Colonic mucosa (tissue), 4 donors: ENCODE measurements at regions not wholly inside any gene's neighbourhood (a gene's known extent, or its start where the extent isn't known, plus 50 kb on each side); places are given as distances from the start of the nearest gene placed in this dataset.

Experiments used
- DNase-seq: peaks from one replicate; pipeline ENCODE4 v3.0.0-alpha.2; 2020
- H3K27ac ChIP-seq: fragments of 200-600 bp; one replicate; pipeline ENCODE4 v1.8.0; 2021
- H3K27me3 ChIP-seq: fragments of 200-600 bp; one replicate; pipeline ENCODE4 v1.8.0; 2021
- H3K36me3 ChIP-seq: fragments of 200-600 bp; one replicate; pipeline ENCODE4 v1.8.0; 2021
- H3K4me1 ChIP-seq: fragments of 200-600 bp; one replicate; pipeline ENCODE4 v1.8.0; 2021; ENCODE audit warnings: mild to moderate bottlenecking
- H3K4me3 ChIP-seq: fragments of 200-600 bp; one replicate; pipeline ENCODE4 v1.8.0; 2021
- H3K9ac ChIP-seq, 2 donors: one replicate each; pipeline ENCODE4 v1.7.0; 2013; ENCODE audit warnings: control low read depth in 2 of 2, low read depth in 2 of 2, low read length in 2 of 2
- H3K9me3 ChIP-seq: fragments of 200-600 bp; one replicate; pipeline ENCODE4 v1.8.0; 2021
- CTCF ChIP-seq: fragments of 200-600 bp; IDR thresholded peaks from one replicate; pipeline ENCODE4 v1.8.0; 2022; ENCODE audit warnings: antibody characterized with exemption, mild to moderate bottlenecking
- intact Hi-C: fragments of 100-400 bp; cut with DNase I; formaldehyde crosslinking; loops from one replicate; pipeline ENCODE4 v1.14.1; 2022
- donor health status: healthy.
- donor health status: DM: no; HTN: no; CAD: no.
- donor health status: DM: no; HTN: no; CAD: no.

DNA sequence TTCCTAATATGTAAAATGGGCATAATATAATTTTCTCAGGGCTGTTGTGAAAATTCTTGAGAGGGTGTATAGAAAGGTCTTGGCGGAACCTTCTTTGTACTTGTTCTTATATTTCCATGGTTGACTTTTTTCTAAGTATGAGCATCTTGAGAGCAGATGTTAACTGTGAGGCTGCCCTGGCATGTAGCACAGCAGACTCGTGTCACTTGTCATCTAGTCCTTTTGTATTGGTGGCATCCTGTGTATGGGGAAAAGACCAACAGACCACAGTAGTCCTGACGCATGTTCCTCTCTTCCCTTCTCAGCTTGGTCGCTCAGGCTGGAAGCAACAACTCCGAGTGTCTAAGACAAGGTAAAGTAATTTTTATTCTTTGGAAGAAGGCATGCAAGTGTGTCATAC, 153.8 kb upstream of the ZBED5 start:
- no peak overlapping the region for H3K27ac ChIP-seq
- H3K9ac ChIP-seq, result no peak overlapping the region
- no peak for DNase-seq
- intact Hi-C loops, result no loop called here
- H3K9me3 ChIP-seq, result no peaks in the 10 kb centered on the region
- TF ChIP-seq CTCF, result no peak
- no peaks in the 10 kb centered on the region for H3K27me3 ChIP-seq
- no peaks in the 10 kb centered on the region for H3K4me1 ChIP-seq
- no peaks in the 10 kb centered on the region for H3K36me3 ChIP-seq
- no peak overlapping the region for H3K4me3 ChIP-seq

DNA sequence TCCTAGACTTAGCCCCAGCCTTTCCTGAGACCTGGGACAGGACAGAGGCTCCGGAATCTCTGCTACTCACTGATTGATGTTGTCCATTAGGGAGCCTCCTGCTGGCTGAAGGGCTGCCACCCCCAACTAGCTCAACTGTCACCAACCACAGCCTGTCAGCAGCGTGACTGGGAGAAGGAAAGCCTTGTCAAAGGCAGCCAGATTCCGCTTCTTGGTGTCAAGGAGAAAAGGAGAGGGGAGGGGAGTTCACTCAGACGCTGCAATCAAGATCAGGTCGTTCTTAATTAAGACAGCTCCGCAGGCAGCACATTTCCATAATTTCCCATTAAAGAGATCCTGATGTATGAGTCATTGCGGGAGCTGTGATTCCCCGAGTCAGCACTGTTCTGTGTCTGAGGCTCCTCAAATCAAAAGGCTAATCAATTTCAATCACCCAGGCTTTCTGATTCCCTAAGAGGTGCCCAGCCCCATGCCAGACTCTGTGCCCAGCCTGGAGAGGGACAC, 152.8 kb upstream of the ZBED5 start:
- H3K9ac ChIP-seq, result no peak overlapping the region
- no peak overlapping the region for H3K27ac ChIP-seq
- H3K36me3 ChIP-seq, result no peaks in the 10 kb centered on the region
- H3K4me3 ChIP-seq, result no peak overlapping the region
- H3K9me3 ChIP-seq, result no peaks in the 10 kb centered on the region
- H3K27me3 ChIP-seq, result no peaks in the 10 kb centered on the region
- intact Hi-C loops, result no loop called here
- DNase-seq, result peak; percentile 34
- no peaks in the 10 kb centered on the region for H3K4me1 ChIP-seq
- no peak for TF ChIP-seq CTCF

DNA sequence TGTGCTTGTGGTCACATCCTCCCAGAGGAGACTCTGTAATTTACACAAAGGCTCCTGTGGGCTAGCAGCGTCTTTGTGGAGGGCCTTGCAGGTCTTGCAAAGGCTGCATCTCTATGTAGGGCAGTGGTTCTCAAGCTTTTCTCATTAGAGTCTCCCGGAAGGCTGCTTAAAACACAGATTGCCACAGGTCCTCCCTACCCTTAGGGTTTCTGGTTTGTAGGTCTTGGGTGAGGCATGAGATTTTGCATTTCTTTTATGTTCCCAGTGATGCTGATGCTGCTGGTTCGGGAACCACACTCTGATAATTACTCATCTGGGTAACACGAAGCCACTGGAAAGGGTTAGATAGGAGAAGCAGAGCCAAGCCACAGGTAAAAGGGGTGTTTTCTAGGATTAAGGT, 151.3 kb upstream of the ZBED5 start:
- TF ChIP-seq CTCF, result no peak
- Histone ChIP-seq H3K4me3 (no peak overlapping the region), H3K4me1 (no peaks in the 10 kb centered on the region), H3K9me3 (no peaks in the 10 kb centered on the region), H3K36me3 (no peaks in the 10 kb centered on the region), H3K9ac (no peak overlapping the region), H3K27ac (no peak overlapping the region), H3K27me3 (no peaks in the 10 kb centered on the region)
- DNase-seq, result no peak
- intact Hi-C loops, result loop anchor here (5.0 kb wide), 1 partner anchor 67 kb away; no protein-coding TSS in a partner anchor

DNA sequence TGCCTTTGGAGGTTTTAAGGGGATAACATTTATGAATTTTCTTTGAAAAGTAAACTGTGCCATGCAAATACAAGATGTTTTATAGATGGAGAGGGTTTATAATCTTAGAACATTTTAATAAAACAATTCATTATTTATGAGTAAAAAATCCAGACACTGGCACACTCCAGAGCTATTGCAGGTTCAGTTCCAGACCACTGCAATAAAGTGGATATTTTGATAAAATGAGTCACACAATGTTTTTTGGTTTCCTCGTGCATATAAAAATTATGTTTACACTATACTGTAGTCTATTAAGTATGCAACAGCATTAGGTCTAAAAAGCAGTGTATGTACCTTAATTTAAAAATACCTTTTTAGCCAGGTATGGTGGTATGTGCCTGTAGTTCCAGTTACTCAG, 146.2 kb upstream of the ZBED5 start:
- intact Hi-C loops, result no loop called here
- Histone ChIP-seq H3K4me1 (no peaks in the 10 kb centered on the region), H3K27me3 (no peaks in the 10 kb centered on the region), H3K27ac (no peak overlapping the region), H3K36me3 (no peaks in the 10 kb centered on the region), H3K9ac (no peak overlapping the region), H3K4me3 (no peak overlapping the region), H3K9me3 (no peaks in the 10 kb centered on the region)
- DNase-seq, result no peak
- no peak for TF ChIP-seq CTCF

GRCh38 chr11:11003226-11003625, 145.4 kb upstream of the ZBED5 start:
- H3K27ac ChIP-seq, result no peak overlapping the region
- H3K4me3 ChIP-seq, result no peak overlapping the region
- no peaks in the 10 kb centered on the region for H3K4me1 ChIP-seq
- no peak overlapping the region for H3K9ac ChIP-seq
- no peaks in the 10 kb centered on the region for H3K36me3 ChIP-seq
- no peak for DNase-seq
- H3K9me3 ChIP-seq, result no peaks in the 10 kb centered on the region
- H3K27me3 ChIP-seq, result no peaks in the 10 kb centered on the region
- no peak for TF ChIP-seq CTCF
- intact Hi-C loops, result no loop called here
